ENCODE measurements at regions not wholly inside any gene's neighbourhood (a gene's known extent, or its start where the extent isn't known, plus 50 kb on each side); places are given as distances from the start of the nearest gene placed in this dataset.

- H3K4me1 ChIP-seq (ENCODE audit: insufficient read depth, low read length): no peaks in the 10 kb centered on the region
- H2BK15ac ChIP-seq (ENCODE audit: low read depth, low read length): no peak overlapping the region
- no peak overlapping the region for H3K27ac ChIP-seq (ENCODE audit: insufficient read length, low read depth, low read length)
- Mint-ChIP-seq H3K9me3 (peaks cover 0 to 2% of the 10 kb centered on the region in 2 experiments; a peak in 3 of 5 replicates), H3K4me3 (no peak overlapping the region), H3K4me1 (peaks cover 3 to 7% of the 10 kb centered on the region in 2 experiments; a peak in 3 of 4 replicates), H3K27me3 (ENCODE audit: low read depth) (peaks cover 1% of the 10 kb centered on the region; the same call in 1 of the 2 replicates), H3K36me3 (ENCODE audit: insufficient read depth in 1 of 3, low read depth in 3 of 3) (no peaks in the 10 kb centered on the region; a peak in 1 of 7 replicates), H3K27ac (no peak overlapping the region)
- H3K79me2 ChIP-seq (ENCODE audit: insufficient read depth, low read length): no peaks in the 10 kb centered on the region
- no peak overlapping the region for H2BK120ac ChIP-seq (ENCODE audit: low read depth, low read length, poor library complexity, severe bottlenecking)
- no peak overlapping the region for H3K4ac ChIP-seq (ENCODE audit: low read depth, low read length)
- no peak overlapping the region for H2BK20ac ChIP-seq (ENCODE audit: low read depth, low read length, poor library complexity, severe bottlenecking)
- no peak overlapping the region for H3K9ac ChIP-seq (ENCODE audit: extremely low read depth, insufficient read length, low read length)
- no CpG with 5 or more reads among the region's 13 CpGs for WGBS (ENCODE audit: extremely low coverage, insufficient read length, low lambda C conversion rate)
- peaks cover 2% of the 10 kb centered on the region for H4K20me1 ChIP-seq (ENCODE audit: control insufficient read depth, insufficient read depth, insufficient read length)
- H4K91ac ChIP-seq (ENCODE audit: insufficient read length, low read depth, low read length): no peak overlapping the region
- H4K5ac ChIP-seq (ENCODE audit: insufficient read length, low read depth, low read length): no peak overlapping the region
- no peak overlapping the region for H2AFZ ChIP-seq (ENCODE audit: low read length)
- no peak for DNase-seq
- no peak overlapping the region for H2BK12ac ChIP-seq (ENCODE audit: insufficient read length, low read depth, low read length)
- no peak overlapping the region for H2AK5ac ChIP-seq (ENCODE audit: insufficient read length, low read length)
- TF ChIP-seq CTCF (conservative IDR thresholded peaks at IDR 0.05): no peak
- no peak overlapping the region for H3K14ac ChIP-seq (ENCODE audit: insufficient read depth, low read length)
- H3K23ac ChIP-seq (ENCODE audit: insufficient read length, low read depth, low read length): no peak overlapping the region
- no peak overlapping the region for H3K4me2 ChIP-seq (ENCODE audit: insufficient read depth, insufficient read length, low read length)
- H3K9me3 ChIP-seq (ENCODE audit: control insufficient read depth, low read depth, low read length): no peaks in the 10 kb centered on the region
- H3K27me3 ChIP-seq (ENCODE audit: insufficient read depth, low read length): no peaks in the 10 kb centered on the region
- no peak overlapping the region for H3K18ac ChIP-seq (ENCODE audit: insufficient read length, low read depth, low read length)
- H3K23me2 ChIP-seq (ENCODE audit: insufficient read length, low read depth, low read length, poor library complexity, severe bottlenecking): no peaks in the 10 kb centered on the region
- no peak overlapping the region for H3T11ph ChIP-seq (ENCODE audit: low read length)
- no peaks in the 10 kb centered on the region for H3K79me1 ChIP-seq (ENCODE audit: insufficient read depth, low read depth, low read length, poor library complexity, severe bottlenecking)
- no peak overlapping the region for H3K56ac ChIP-seq (ENCODE audit: insufficient read length, low read depth, low read length)
- no peak overlapping the region for H2BK5ac ChIP-seq (ENCODE audit: insufficient read length, low read length)
- H4K8ac ChIP-seq (replicated peaks; ENCODE audit: insufficient read length, low read depth, low read length): no peak overlapping the region
These were observed 54.8 kb upstream of the CPEB4 start for GRCh38 chr5:173833196-173833985.

All from H9 (cell line).